Neural crest cell (in vitro differentiated cells): ENCODE measurements at regions not wholly inside any gene's neighbourhood (a gene's known extent, or its start where the extent isn't known, plus 50 kb on each side); places are given as distances from the start of the nearest gene placed in this dataset.

Experiments
- DNase-seq: peaks from one replicate; pipeline ENCODE4 v3.0.0; 2021; ENCODE audit warnings: low read depth, mixed read lengths, low spot score
- H3K27ac Mint-ChIP-seq: one replicate; pipeline ENCODE4 v1.8.0; 2021; ENCODE audit warnings: mild to moderate bottlenecking, mixed read lengths; ENCODE audit not compliant: unreplicated experiment
- H3K27me3 Mint-ChIP-seq: 2 replicates; pipeline ENCODE4 v1.8.0; 2021; ENCODE audit warnings: low read depth, mild to moderate bottlenecking, mixed read lengths
- H3K36me3 Mint-ChIP-seq: 2 replicates; pipeline ENCODE4 v1.8.0; 2021; ENCODE audit warnings: low read depth, mild to moderate bottlenecking, mixed read lengths
- H3K4me1 Mint-ChIP-seq: 2 replicates; pipeline ENCODE4 v1.8.0; 2021; ENCODE audit warnings: mixed read lengths
- H3K4me3 Mint-ChIP-seq: one replicate; pipeline ENCODE4 v1.8.0; 2021; ENCODE audit warnings: mild to moderate bottlenecking, mixed read lengths
- H3K9me3 Mint-ChIP-seq: 2 replicates; pipeline ENCODE4 v1.8.0; 2021; ENCODE audit warnings: mixed read lengths
- TF ChIP-seq, protein P1 (sequence below): fragments of 200-600 bp; sonication (generic); conservative IDR thresholded peaks from 2 replicates; pipeline ENCODE4 v1.5.0; 2021; ENCODE audit warnings: antibody characterized with exemption, mild to moderate bottlenecking

DNA sequence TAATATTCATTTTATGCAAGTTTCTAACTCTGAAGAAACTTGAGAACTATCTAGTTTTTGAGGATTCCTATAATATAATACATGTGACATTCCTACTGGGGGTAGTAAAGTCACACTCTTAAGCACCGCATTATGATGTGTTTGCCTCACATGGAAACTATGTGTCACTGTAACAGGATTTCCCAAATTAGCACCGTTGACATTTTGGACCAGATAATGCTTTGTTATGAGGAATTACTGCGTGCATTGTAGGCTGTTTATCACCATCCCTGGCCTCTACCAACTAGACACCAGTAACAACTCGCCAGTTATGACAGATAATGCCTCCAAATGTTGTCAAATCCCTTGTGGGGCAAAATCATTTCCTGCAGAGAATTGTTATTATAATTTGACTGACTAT is 267.8 kb downstream of the RAP2B start:
- Mint-ChIP-seq H3K27me3 (no peaks in the 10 kb centered on the region), H3K27ac (no peak overlapping the region), H3K4me3 (no peak overlapping the region), H3K36me3 (no peaks in the 10 kb centered on the region), H3K4me1 (no peaks in the 10 kb centered on the region), H3K9me3 (peaks cover 2% of the 10 kb centered on the region)
- DNase-seq = no peak
- TF ChIP-seq, protein P1, sequence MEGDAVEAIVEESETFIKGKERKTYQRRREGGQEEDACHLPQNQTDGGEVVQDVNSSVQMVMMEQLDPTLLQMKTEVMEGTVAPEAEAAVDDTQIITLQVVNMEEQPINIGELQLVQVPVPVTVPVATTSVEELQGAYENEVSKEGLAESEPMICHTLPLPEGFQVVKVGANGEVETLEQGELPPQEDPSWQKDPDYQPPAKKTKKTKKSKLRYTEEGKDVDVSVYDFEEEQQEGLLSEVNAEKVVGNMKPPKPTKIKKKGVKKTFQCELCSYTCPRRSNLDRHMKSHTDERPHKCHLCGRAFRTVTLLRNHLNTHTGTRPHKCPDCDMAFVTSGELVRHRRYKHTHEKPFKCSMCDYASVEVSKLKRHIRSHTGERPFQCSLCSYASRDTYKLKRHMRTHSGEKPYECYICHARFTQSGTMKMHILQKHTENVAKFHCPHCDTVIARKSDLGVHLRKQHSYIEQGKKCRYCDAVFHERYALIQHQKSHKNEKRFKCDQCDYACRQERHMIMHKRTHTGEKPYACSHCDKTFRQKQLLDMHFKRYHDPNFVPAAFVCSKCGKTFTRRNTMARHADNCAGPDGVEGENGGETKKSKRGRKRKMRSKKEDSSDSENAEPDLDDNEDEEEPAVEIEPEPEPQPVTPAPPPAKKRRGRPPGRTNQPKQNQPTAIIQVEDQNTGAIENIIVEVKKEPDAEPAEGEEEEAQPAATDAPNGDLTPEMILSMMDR = no peak

- Mint-ChIP-seq H3K4me1 (no peaks in the 10 kb centered on the region), H3K4me3 (no peak overlapping the region), H3K36me3 (no peaks in the 10 kb centered on the region), H3K27ac (no peak overlapping the region), H3K9me3 (peaks cover 2% of the 10 kb centered on the region), H3K27me3 (no peaks in the 10 kb centered on the region)
- TF ChIP-seq, protein P1 = no peak
- no peak for DNase-seq
Observed at GRCh38 chr3:153431076-153431475, 269.1 kb downstream of the RAP2B start.

DNA sequence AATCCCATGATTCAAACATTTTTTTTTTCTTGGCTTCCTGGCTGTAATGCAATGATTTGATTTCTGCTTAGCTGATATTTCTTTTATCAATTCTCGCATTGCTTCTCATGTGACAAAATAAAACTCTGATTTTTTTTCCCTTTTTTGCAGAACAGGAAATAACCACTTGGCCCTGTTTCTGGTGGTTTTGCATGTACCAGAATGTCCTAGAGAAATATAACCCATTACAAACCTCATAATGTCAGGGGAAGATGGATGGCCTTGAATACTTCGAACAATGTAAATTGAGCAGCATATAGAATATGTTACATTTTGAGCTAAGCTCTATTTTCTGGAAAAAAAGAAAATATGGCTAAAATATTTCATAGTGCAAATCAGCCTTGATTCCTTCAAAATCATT is 275.6 kb downstream of the RAP2B start:
- TF ChIP-seq, protein P1 = no peak
- Mint-ChIP-seq H3K36me3 (no peaks in the 10 kb centered on the region), H3K27ac (no peak overlapping the region), H3K4me3 (no peak overlapping the region), H3K27me3 (no peaks in the 10 kb centered on the region), H3K9me3 (no peaks in the 10 kb centered on the region), H3K4me1 (no peaks in the 10 kb centered on the region)
- no peak for DNase-seq

DNA sequence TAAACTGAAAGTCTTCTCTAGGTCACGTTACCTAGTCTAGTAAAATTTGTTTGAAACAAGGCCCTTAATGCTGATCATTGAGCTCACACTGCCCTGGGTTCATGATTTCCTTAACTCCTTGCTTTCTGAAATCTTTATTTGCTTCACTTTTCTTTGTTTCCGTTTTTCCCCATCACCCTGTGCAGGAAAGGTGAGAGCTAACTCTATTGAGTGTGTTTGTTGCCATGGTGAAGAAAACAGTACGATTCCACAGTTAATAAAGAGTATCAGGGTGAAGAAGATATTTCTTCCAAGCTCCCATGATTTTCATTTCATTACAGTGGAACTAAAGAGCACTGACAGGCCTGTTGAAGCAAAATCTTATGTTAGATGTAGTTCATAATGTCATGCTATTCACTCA is 276.2 kb downstream of the RAP2B start:
- no peak overlapping the region for H3K4me3 Mint-ChIP-seq
- H3K9me3 Mint-ChIP-seq = no peaks in the 10 kb centered on the region
- TF ChIP-seq, protein P1 = no peak
- H3K27me3 Mint-ChIP-seq = no peaks in the 10 kb centered on the region
- H3K27ac Mint-ChIP-seq = no peak overlapping the region
- H3K4me1 Mint-ChIP-seq = no peaks in the 10 kb centered on the region
- no peaks in the 10 kb centered on the region for H3K36me3 Mint-ChIP-seq
- DNase-seq = no peak

GRCh38 chr3:153439780-153440179 is 277.8 kb downstream of the RAP2B start:
- Mint-ChIP-seq H3K4me3 (no peak overlapping the region), H3K9me3 (no peaks in the 10 kb centered on the region), H3K4me1 (no peaks in the 10 kb centered on the region), H3K27ac (no peak overlapping the region), H3K27me3 (no peaks in the 10 kb centered on the region), H3K36me3 (no peaks in the 10 kb centered on the region)
- TF ChIP-seq, protein P1 = no peak
- no peak for DNase-seq

GRCh38 chr3:153440311-153440710 is 278.3 kb downstream of the RAP2B start:
- TF ChIP-seq, protein P1 = no peak
- Mint-ChIP-seq H3K9me3 (no peaks in the 10 kb centered on the region), H3K27ac (no peak overlapping the region), H3K36me3 (no peaks in the 10 kb centered on the region), H3K4me1 (no peaks in the 10 kb centered on the region), H3K4me3 (no peak overlapping the region), H3K27me3 (no peaks in the 10 kb centered on the region)
- DNase-seq = no peak
